Activated naive CD8-positive, alpha-beta T cell treated with anti-CD3 and anti-CD28 coated beads for 36 hours (primary cell): ENCODE measurements at regions not wholly inside any gene's neighbourhood (a gene's known extent, or its start where the extent isn't known, plus 50 kb on each side); places are given as distances from the start of the nearest gene placed in this dataset.

Experiments used
- DNase-seq: peaks from one replicate; pipeline ENCODE4 v3.0.0; 2021
- H3K27ac Mint-ChIP-seq: one replicate; pipeline ENCODE4 v1.8.0; 2022; ENCODE audit warnings: mild to moderate bottlenecking, moderate library complexity, mixed read lengths
- H3K27me3 Mint-ChIP-seq: one replicate; pipeline ENCODE4 v1.8.0; 2022; ENCODE audit warnings: mild to moderate bottlenecking, mixed read lengths
- H3K36me3 Mint-ChIP-seq: one replicate; pipeline ENCODE4 v1.8.0; 2021; ENCODE audit warnings: mild to moderate bottlenecking, mixed read lengths
- H3K4me1 Mint-ChIP-seq: one replicate; pipeline ENCODE4 v1.8.0; 2021; ENCODE audit warnings: mixed read lengths
- H3K4me3 Mint-ChIP-seq: one replicate; pipeline ENCODE4 v1.8.0; 2022; ENCODE audit warnings: mild to moderate bottlenecking, moderate library complexity, mixed read lengths
- H3K9me3 Mint-ChIP-seq: one replicate; pipeline ENCODE4 v1.8.0; 2022; ENCODE audit warnings: mixed read lengths

DNA sequence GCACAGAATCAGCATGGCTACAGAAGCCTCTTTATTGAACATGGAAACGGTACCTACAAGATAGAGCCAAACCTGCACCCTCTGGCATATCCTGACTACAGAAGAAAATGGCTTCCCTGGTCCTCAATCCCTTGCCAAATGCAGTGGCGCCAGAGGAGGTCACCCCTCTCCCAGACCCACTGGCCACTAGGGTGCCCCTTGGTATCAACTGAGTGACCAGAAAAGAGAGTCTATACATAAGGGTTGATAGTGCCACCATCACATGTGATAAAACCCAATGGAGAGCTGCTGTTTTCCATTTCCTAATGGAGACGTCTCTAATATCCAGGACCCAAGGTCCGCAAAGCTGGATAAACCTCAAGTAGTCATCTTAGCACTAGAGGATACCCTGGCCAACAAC is 52.7 kb upstream of the ALK start:
- Mint-ChIP-seq H3K4me1 (no peaks in the 10 kb centered on the region), H3K27me3 (peaks cover 3% of the 10 kb centered on the region), H3K4me3 (no peak overlapping the region), H3K27ac (no peak overlapping the region), H3K9me3 (no peaks in the 10 kb centered on the region), H3K36me3 (no peaks in the 10 kb centered on the region)
- DNase-seq, result no peak

DNA sequence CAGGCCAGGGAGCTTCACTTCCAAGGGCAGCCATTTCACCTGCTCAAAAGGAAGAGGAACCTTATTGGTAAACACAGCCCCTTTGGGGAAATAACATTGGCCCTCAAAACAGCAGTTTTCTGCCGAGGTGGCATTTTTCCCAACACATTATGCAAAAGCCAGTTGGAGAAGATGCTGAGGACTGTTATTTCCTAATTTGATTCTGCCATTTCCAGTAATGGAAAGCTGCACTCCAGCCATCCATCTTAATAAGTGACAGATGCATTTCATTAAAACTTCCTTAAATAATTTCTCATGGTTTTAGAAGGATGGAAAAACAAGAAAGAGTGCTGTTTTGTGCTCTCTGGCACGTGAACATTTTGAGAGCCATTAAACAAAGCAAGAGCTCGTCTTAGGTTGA is 55.9 kb upstream of the ALK start:
- H3K9me3 Mint-ChIP-seq, result no peaks in the 10 kb centered on the region
- no peak overlapping the region for H3K4me3 Mint-ChIP-seq
- peaks cover 8% of the 10 kb centered on the region for H3K27me3 Mint-ChIP-seq
- H3K27ac Mint-ChIP-seq, result no peak overlapping the region
- no peaks in the 10 kb centered on the region for H3K36me3 Mint-ChIP-seq
- no peaks in the 10 kb centered on the region for H3K4me1 Mint-ChIP-seq
- DNase-seq, result no peak

DNA sequence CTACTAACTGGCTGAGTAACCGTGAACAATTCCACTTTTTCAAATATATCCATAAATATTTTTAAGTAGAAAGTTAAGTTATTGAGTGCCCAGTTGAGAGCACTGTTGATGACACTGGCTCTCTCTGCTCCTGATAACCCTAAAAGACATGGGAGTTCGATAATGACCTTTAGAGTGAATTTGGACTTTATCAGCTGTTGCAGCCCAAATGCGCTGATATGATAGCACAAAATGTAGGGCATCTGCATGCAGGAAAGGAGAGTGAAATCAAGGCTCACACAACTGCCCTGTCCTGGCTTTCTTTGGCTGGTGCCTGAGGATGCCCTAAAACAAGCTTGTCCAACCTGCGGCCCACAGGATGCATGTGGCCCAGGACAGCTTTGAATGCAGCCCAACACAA is 60.0 kb upstream of the ALK start:
- Mint-ChIP-seq H3K36me3 (no peaks in the 10 kb centered on the region), H3K27ac (no peak overlapping the region), H3K27me3 (peaks cover 5% of the 10 kb centered on the region), H3K4me1 (no peaks in the 10 kb centered on the region), H3K4me3 (no peak overlapping the region), H3K9me3 (no peaks in the 10 kb centered on the region)
- no peak for DNase-seq

DNA sequence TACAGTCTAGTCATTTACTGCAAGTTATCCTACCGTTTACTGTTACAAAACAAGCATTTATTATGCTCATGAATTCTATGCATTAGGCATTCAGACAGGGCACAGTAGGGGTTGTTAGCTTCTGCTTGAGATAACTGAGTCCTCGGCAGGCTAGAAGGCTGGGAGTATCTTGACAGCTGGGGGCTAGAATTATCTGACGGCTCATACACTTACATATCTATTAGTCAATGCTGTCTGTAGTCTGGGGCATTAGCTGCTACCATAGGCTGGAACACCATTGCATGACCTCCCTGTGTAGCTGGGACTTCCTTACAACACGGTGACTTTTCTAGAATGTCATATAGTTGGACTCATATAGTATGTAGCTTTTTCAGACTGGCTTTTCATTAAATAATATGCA is 61.9 kb upstream of the ALK start:
- no peak overlapping the region for H3K27ac Mint-ChIP-seq
- H3K27me3 Mint-ChIP-seq, result peaks cover 5% of the 10 kb centered on the region
- no peaks in the 10 kb centered on the region for H3K4me1 Mint-ChIP-seq
- H3K36me3 Mint-ChIP-seq, result no peaks in the 10 kb centered on the region
- no peak for DNase-seq
- H3K9me3 Mint-ChIP-seq, result no peaks in the 10 kb centered on the region
- H3K4me3 Mint-ChIP-seq, result no peak overlapping the region

DNA sequence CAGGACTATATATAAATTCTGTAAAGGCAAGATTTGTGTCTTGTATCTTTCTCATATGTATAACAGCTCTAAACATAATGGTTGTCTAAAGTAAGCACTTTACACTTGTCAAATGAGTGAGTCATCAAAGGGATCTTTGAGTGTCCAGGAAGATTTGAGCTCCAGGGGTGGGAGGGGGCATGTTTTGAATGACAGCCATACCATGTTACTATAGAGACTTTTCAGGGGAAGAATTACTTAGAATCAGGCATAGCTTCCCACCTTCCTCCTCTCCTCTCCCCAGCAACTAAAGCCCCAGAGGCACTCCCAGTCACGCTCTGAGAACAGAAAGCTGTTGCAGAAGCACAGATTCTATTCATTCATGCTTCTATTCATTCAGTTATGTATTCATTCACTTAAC is 65.8 kb upstream of the ALK start:
- no peak for DNase-seq
- H3K36me3 Mint-ChIP-seq, result no peaks in the 10 kb centered on the region
- no peak overlapping the region for H3K27ac Mint-ChIP-seq
- no peak overlapping the region for H3K4me3 Mint-ChIP-seq
- H3K9me3 Mint-ChIP-seq, result no peaks in the 10 kb centered on the region
- H3K4me1 Mint-ChIP-seq, result no peaks in the 10 kb centered on the region
- H3K27me3 Mint-ChIP-seq, result peaks cover 4% of the 10 kb centered on the region

DNA sequence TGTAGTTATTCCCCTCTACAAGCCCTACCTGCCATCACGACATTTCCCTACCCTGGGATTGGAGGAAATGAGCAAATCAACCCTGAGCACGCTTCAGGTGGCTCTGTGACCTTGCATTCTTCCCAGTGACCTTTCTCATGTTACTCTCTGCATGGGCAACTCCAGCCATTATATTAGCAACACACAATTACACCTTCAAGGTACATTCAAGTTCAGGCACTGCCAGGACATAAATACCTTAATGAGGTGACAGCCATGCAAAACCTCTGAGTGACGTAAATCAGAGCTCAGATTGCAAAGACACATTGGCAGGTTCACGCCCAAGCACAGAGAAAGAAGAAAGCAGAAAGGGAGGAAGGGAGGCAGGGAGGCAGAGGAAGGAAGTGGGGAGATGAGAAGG is 68.7 kb upstream of the ALK start:
- no peak overlapping the region for H3K4me3 Mint-ChIP-seq
- H3K9me3 Mint-ChIP-seq, result no peaks in the 10 kb centered on the region
- no peak overlapping the region for H3K27ac Mint-ChIP-seq
- H3K36me3 Mint-ChIP-seq, result no peaks in the 10 kb centered on the region
- peaks cover 7% of the 10 kb centered on the region for H3K27me3 Mint-ChIP-seq
- no peak for DNase-seq
- no peaks in the 10 kb centered on the region for H3K4me1 Mint-ChIP-seq

DNA sequence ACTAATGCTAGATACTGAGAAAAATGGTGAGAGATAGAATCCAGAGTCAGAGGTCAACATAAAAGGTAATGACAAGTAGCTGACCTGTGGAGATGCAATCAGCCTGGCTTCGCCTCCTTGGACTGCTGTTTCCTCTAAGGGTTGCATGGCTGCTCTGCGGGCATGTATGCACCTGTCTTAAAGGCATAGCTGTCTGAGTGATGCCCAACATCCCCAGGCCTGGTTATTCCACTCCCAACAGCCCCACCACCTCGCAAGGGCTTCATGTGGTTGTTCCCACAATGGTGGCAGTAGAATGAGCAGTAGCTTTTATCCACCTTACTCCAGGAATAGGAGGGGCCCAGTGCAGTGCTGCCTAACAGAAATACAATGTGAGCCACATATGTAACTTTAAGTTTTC is 69.7 kb upstream of the ALK start:
- Mint-ChIP-seq H3K4me1 (no peaks in the 10 kb centered on the region), H3K27me3 (peaks cover 9% of the 10 kb centered on the region), H3K27ac (no peak overlapping the region), H3K4me3 (no peak overlapping the region), H3K9me3 (no peaks in the 10 kb centered on the region), H3K36me3 (no peaks in the 10 kb centered on the region)
- no peak for DNase-seq

DNA sequence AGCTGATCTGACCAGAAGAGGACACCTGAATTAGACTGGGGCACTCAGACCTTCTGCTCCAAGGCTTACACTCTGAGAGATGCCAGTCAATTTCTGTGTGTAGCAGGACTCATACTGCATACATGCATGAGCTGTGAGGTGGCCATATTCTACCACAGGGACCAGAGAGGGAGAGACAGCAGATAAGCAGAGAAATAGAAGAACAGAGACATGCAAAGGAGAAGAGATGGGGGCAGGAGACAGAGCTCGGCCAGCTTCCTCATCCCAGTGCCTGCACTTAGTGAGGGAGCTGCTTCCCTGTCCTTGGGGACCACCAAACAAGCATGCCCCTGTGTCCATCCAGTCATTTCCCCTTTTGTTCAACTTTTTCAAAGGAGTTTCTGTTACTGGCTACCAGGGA is 73.9 kb upstream of the ALK start:
- no peaks in the 10 kb centered on the region for H3K36me3 Mint-ChIP-seq
- H3K4me3 Mint-ChIP-seq, result no peak overlapping the region
- H3K27ac Mint-ChIP-seq, result no peak overlapping the region
- H3K4me1 Mint-ChIP-seq, result no peaks in the 10 kb centered on the region
- no peak for DNase-seq
- peaks cover 9% of the 10 kb centered on the region for H3K27me3 Mint-ChIP-seq
- peaks cover 3% of the 10 kb centered on the region for H3K9me3 Mint-ChIP-seq

DNA sequence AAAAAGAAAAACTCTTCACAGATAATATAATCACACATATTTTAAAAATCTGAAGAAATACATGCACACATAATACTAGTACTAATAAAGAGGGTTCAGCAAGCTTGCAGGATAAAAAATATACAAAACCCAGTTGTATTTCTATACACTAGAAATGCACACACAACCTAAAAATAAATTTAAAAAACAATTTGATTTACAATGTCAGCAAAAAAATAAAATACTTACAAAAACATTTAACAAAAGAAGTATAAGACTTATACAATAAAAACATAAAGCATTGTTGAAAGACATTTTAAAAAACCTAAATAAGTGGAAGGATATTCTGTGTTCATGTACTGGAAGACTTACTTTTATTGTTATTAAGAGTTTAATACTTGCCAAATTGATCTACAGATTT is 81.7 kb upstream of the ALK start:
- Mint-ChIP-seq H3K36me3 (no peaks in the 10 kb centered on the region), H3K4me1 (no peaks in the 10 kb centered on the region), H3K27me3 (peaks cover 5% of the 10 kb centered on the region), H3K4me3 (no peak overlapping the region), H3K27ac (no peak overlapping the region), H3K9me3 (peaks cover 3% of the 10 kb centered on the region)
- no peak for DNase-seq

DNA sequence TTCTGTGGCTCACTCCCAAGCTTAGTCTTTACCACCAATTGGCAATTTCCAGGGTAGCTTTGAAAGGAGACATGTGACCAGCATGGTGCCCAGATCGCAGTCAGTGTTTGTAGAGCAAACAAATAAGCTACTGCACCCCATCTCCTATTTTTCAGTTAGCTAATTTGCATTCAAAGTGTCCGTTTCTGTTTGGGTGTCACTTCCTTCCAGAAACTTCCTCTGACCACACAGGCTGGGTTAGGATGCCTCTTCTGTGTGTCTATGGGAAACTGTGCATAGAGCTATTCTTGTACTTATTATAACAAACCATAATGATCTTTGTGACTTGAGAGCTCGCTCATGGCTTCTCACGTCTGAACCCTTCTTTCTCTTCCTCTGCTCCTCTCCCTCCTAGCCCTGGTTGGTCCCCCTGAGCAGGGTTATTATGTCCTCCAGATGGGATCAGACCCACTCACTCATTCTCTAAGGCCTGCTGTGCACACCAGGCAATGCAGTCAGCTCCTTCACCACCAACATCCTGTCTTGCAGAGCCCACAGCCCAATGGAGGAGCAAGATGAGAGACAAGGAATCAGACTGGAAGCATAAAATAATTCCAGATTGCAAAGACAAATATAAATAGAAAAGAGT is 101.2 kb upstream of the ALK start:
- no peak overlapping the region for H3K27ac Mint-ChIP-seq
- peaks cover 11% of the 10 kb centered on the region for H3K27me3 Mint-ChIP-seq
- H3K4me3 Mint-ChIP-seq, result no peak overlapping the region
- no peak for DNase-seq
- no peaks in the 10 kb centered on the region for H3K36me3 Mint-ChIP-seq
- no peaks in the 10 kb centered on the region for H3K9me3 Mint-ChIP-seq
- no peaks in the 10 kb centered on the region for H3K4me1 Mint-ChIP-seq

DNA sequence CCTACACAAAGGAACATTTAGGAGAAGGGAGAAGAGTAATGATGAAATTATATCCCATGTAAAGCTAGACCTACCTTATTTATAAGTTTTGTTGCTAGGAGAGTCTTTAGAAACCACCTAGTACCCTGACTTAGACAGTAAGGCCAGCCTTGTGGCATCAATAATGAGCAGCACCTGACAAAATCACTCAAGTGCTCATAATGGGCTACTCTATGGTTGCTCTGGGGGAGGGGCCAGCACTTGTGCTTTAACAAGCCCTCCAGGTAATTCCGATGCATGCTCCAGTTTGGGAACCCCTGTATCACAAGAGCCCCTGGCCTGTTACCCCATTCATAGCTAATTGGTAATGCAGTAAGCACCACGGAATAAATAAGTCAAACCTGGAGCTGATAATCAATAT is 102.9 kb upstream of the ALK start:
- H3K9me3 Mint-ChIP-seq, result no peaks in the 10 kb centered on the region
- H3K27ac Mint-ChIP-seq, result no peak overlapping the region
- no peak for DNase-seq
- H3K36me3 Mint-ChIP-seq, result no peaks in the 10 kb centered on the region
- peaks cover 11% of the 10 kb centered on the region for H3K27me3 Mint-ChIP-seq
- H3K4me1 Mint-ChIP-seq, result no peaks in the 10 kb centered on the region
- H3K4me3 Mint-ChIP-seq, result no peak overlapping the region

DNA sequence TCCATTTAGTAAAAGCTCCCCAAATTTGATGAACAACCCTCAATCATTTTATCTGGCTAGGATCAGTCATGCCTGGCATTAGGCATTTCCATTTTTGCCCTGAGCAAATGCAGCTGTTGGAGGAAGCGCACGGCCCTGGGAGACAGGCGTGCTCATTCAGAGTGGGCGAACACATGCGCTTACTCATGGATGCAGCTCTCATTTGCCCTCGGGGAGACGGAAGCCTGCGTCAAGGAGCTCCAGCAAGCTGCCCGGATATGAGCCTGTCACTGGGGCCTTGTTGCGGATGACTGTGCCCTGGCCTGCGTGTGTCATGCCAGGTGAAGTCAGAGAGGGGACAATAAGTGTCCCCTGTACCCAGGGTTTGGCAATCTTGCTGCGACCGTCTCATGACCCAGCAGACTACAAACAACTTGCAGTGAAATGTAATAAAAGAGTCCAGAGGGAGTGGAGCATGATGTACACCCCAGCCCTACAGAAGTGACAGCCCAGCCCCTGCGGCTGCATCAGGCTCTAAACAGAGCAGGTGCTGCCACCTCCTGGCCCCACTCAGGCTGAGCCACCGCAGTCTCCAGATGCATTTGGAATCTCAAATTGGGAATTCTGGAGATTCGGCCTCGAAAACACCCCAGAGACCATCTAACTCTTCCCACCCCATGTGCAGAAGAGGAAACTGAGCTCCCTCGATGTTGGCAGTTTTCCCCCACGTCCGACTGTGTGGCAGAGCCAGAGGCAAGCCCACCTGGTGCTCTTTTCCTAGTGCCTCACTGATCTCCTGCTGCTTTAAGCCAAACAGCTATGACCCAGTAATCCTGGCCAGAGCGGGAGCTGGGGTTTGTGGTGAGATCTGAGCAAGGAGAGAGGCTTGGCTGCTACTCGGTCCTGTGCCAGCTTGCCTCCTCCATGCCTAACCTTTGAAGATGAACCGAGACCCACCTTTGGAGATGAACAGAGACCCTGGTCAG is 105.0 kb upstream of the ALK start:
- no peak for DNase-seq
- no peaks in the 10 kb centered on the region for H3K4me1 Mint-ChIP-seq
- peaks cover 16% of the 10 kb centered on the region for H3K27me3 Mint-ChIP-seq

DNA sequence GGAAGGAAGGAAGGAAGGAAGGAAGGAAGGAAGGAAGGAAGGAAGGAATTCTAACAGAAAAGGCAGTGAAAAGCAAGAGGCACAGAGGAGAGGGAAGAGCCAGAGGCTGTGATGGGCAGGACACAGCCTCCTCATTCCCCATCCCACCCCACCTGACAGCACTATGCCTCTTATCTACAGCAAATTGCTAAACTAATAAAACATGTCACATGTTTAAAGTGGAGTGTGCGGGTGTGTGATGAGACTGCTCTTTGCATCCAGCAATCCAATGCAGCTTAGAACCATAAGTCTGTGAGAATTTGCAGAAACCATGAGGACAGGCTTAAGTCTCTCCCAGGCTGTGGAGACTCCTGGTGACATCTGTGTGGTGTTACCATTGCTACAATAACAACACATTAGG is 108.4 kb upstream of the ALK start:
- H3K27ac Mint-ChIP-seq, result no peak overlapping the region
- no peak for DNase-seq
- H3K36me3 Mint-ChIP-seq, result no peaks in the 10 kb centered on the region

More for the DNA sequence above, 105.0 kb upstream of the ALK start:
- Mint-ChIP-seq H3K27ac (no peak overlapping the region), H3K36me3 (no peaks in the 10 kb centered on the region), H3K9me3 (no peaks in the 10 kb centered on the region), H3K4me3 (no peak overlapping the region)

DNA sequence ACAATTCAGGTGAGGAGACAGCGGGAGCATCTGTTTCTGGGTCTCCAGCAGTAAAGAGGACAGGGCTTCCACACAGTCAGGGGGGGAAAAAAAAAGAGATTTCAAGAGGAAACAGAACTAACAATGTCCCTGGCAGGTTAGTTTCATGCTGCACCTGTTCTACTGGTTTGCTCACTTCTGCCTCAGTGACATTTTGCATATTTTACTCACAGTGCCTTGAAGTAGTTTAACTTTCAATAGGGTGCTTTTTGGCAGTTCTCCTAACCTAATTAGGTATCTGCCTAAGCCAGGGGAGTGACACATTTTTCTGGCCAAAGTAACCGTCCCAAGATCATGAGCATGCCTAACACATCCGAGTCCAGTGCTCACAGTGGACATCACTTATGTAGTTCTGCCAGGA is 109.0 kb upstream of the ALK start:
- no peaks in the 10 kb centered on the region for H3K9me3 Mint-ChIP-seq
- no peak overlapping the region for H3K4me3 Mint-ChIP-seq
- no peak for DNase-seq
- peaks cover 16% of the 10 kb centered on the region for H3K27me3 Mint-ChIP-seq
- no peaks in the 10 kb centered on the region for H3K36me3 Mint-ChIP-seq
- no peak overlapping the region for H3K27ac Mint-ChIP-seq
- H3K4me1 Mint-ChIP-seq, result no peaks in the 10 kb centered on the region

More for the DNA sequence above, 108.4 kb upstream of the ALK start:
- Mint-ChIP-seq H3K9me3 (no peaks in the 10 kb centered on the region), H3K4me1 (no peaks in the 10 kb centered on the region), H3K27me3 (peaks cover 16% of the 10 kb centered on the region), H3K4me3 (no peak overlapping the region)

DNA sequence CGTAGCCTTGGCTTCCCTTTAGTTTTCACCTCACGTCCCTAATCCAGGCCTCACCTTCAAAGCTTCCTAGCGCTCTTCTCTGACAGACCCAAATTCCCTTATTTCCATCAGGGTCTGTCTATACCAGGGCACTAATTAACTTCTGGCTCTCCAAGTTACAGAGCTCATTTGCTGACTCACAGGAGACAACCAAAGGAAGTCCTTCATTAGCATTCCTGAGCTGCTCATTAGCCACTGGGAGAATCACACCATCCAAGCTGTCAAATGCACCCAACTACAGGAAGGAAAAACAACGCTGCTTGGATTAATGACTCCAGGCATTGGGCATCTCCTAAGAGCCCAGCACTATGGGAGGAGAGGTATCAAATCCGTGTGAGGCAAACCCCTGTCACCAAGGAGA is 109.8 kb upstream of the ALK start:
- Mint-ChIP-seq H3K4me3 (no peak overlapping the region), H3K4me1 (no peaks in the 10 kb centered on the region), H3K36me3 (no peaks in the 10 kb centered on the region), H3K27ac (no peak overlapping the region), H3K27me3 (peaks cover 16% of the 10 kb centered on the region), H3K9me3 (no peaks in the 10 kb centered on the region)
- no peak for DNase-seq
